ENCODE measurements at regions not wholly inside any gene's neighbourhood (a gene's known extent, or its start where the extent isn't known, plus 50 kb on each side); places are given as distances from the start of the nearest gene placed in this dataset.

DNA sequence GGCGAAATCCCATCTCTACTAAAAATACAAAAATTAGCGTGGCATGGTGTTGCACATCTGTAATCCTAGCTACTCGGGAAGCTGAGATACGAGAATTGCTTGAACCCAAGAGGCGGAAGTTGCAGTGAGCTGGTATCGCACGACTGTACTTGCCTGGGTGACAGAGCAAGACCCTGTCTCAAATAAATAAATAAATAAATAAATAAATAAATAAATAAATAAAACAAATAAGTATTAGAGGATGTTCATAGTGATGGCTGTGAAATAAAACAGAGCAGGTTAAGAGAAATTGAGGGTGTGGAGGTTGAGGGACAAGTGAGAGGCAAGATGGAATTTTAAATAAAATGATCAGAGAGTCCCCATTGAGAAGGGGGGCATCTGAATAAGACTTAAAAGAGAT, 124.7 kb upstream of the DST start:
- TF ChIP-seq, protein P1, sequence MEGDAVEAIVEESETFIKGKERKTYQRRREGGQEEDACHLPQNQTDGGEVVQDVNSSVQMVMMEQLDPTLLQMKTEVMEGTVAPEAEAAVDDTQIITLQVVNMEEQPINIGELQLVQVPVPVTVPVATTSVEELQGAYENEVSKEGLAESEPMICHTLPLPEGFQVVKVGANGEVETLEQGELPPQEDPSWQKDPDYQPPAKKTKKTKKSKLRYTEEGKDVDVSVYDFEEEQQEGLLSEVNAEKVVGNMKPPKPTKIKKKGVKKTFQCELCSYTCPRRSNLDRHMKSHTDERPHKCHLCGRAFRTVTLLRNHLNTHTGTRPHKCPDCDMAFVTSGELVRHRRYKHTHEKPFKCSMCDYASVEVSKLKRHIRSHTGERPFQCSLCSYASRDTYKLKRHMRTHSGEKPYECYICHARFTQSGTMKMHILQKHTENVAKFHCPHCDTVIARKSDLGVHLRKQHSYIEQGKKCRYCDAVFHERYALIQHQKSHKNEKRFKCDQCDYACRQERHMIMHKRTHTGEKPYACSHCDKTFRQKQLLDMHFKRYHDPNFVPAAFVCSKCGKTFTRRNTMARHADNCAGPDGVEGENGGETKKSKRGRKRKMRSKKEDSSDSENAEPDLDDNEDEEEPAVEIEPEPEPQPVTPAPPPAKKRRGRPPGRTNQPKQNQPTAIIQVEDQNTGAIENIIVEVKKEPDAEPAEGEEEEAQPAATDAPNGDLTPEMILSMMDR (optimal IDR thresholded peaks at IDR 0.05 in 1 of 3, IDR thresholded peaks at IDR 0.05 in 1 of 3, conservative IDR thresholded peaks at IDR 0.05 in 1 of 3; ENCODE audit: extremely low read depth in 1 of 3, insufficient read depth in 2 of 3, low read length in 3 of 3): no peak
- TF ChIP-seq EZH2 (IDR thresholded peaks at IDR 0.05; ENCODE audit: low read length): no peak
